Mesodermal cell (in vitro differentiated cells): ENCODE measurements at regions not wholly inside any gene's neighbourhood (a gene's known extent, or its start where the extent isn't known, plus 50 kb on each side); places are given as distances from the start of the nearest gene placed in this dataset.

Experiments
- H3K27ac ChIP-seq: 2 replicates; pipeline ENCODE4 v1.7.0; 2013; ENCODE audit warnings: mild to moderate bottlenecking, low read depth, low read length, moderate library complexity; ENCODE audit not compliant: severe bottlenecking
- H3K36me3 ChIP-seq: 2 replicates; pipeline ENCODE4 v1.7.1; 2013; ENCODE audit warnings: mild to moderate bottlenecking, low read length, moderate library complexity; ENCODE audit not compliant: control insufficient read depth, insufficient read depth
- H3K4me1 ChIP-seq: one replicate; pipeline ENCODE4 v1.7.1; 2013; ENCODE audit warnings: mild to moderate bottlenecking, low read length; ENCODE audit not compliant: insufficient read depth, control insufficient read depth, poor library complexity, severe bottlenecking
- H3K4me3 ChIP-seq: 2 replicates; pipeline ENCODE4 v1.7.0; 2013; ENCODE audit warnings: low read length, control low read depth, mild to moderate bottlenecking; ENCODE audit not compliant: insufficient read depth, poor library complexity, severe bottlenecking; ENCODE audit errors: extremely low read depth
- H3K9me3 ChIP-seq: 2 replicates; pipeline ENCODE4 v1.7.1; 2013; ENCODE audit warnings: mild to moderate bottlenecking, low read length, moderate library complexity; ENCODE audit not compliant: control insufficient read depth
- WGBS, 2 experiments: methylation state at CpG; one replicate each; pipeline ENCODE4 v1.1.5; 2013; ENCODE audit warnings: missing lambda C conversion rate in 2 of 2; ENCODE audit not compliant: insufficient coverage in 2 of 2; 5-methylcytosine and 5-hydroxymethylcytosine counted together

GRCh38 chr3:159795681-159796175 is 192.9 kb upstream of the IL12A start:
- Histone ChIP-seq H3K36me3 (peaks cover 7% of the 10 kb centered on the region), H3K4me3 (no peak overlapping the region), H3K4me1 (peaks cover 22% of the 10 kb centered on the region), H3K9me3 (no peaks in the 10 kb centered on the region), H3K27ac (no peak overlapping the region)
- WGBS, 2 experiments = 90 to 100% methylated on average over 2 of the region's 2 CpGs

GRCh38 chr3:159796226-159796625 is 192.4 kb upstream of the IL12A start:
- H3K27ac ChIP-seq = peak overlapping the region; percentile 65
- H3K36me3 ChIP-seq = peaks cover 2% of the 10 kb centered on the region
- no peaks in the 10 kb centered on the region for H3K9me3 ChIP-seq
- WGBS, 2 experiments = 87 to 90% methylated on average over 4 to 5 of the region's 5 CpGs
- peaks cover 22% of the 10 kb centered on the region for H3K4me1 ChIP-seq
- no peak overlapping the region for H3K4me3 ChIP-seq

- H3K27ac ChIP-seq = peak overlapping the region; percentile 65
- H3K9me3 ChIP-seq = no peaks in the 10 kb centered on the region
- no CpG with 5 or more reads among the region's 1 CpG for WGBS, 2 experiments
- H3K4me1 ChIP-seq = peaks cover 22% of the 10 kb centered on the region
- H3K36me3 ChIP-seq = no peaks in the 10 kb centered on the region
- H3K4me3 ChIP-seq = no peak overlapping the region
Observed at GRCh38 chr3:159796744-159797143, 191.9 kb upstream of the IL12A start.

GRCh38 chr3:159797771-159798170 is 190.9 kb upstream of the IL12A start:
- peak overlapping the region; percentile 19 for H3K27ac ChIP-seq
- H3K9me3 ChIP-seq = no peaks in the 10 kb centered on the region
- no peaks in the 10 kb centered on the region for H3K36me3 ChIP-seq
- peaks cover 22% of the 10 kb centered on the region for H3K4me1 ChIP-seq
- H3K4me3 ChIP-seq = no peak overlapping the region

GRCh38 chr3:159798951-159799350 is 189.7 kb upstream of the IL12A start:
- H3K27ac ChIP-seq = no peak overlapping the region
- H3K4me3 ChIP-seq = no peak overlapping the region
- WGBS, 2 experiments = 100% methylated on average over 1 to 2 of the region's 2 CpGs
- H3K9me3 ChIP-seq = no peaks in the 10 kb centered on the region
- peaks cover 22% of the 10 kb centered on the region for H3K4me1 ChIP-seq
- no peaks in the 10 kb centered on the region for H3K36me3 ChIP-seq

GRCh38 chr3:159800434-159801155 is 188.0 kb upstream of the IL12A start:
- Histone ChIP-seq H3K27ac (no peak overlapping the region), H3K36me3 (no peaks in the 10 kb centered on the region), H3K4me3 (no peak overlapping the region), H3K4me1 (peaks cover 25% of the 10 kb centered on the region), H3K9me3 (no peaks in the 10 kb centered on the region)
- 83 to 94% methylated on average over 2 to 3 of the region's 6 CpGs for WGBS, 2 experiments

- 100% methylated on average over 1 of the region's 2 CpGs; no CpG with 5 or more reads in 1 of the 2 experiments for WGBS, 2 experiments
- H3K9me3 ChIP-seq = no peaks in the 10 kb centered on the region
- no peak overlapping the region for H3K4me3 ChIP-seq
- no peaks in the 10 kb centered on the region for H3K36me3 ChIP-seq
- peaks cover 11% of the 10 kb centered on the region for H3K4me1 ChIP-seq
- H3K27ac ChIP-seq = no peak overlapping the region
Observed at GRCh38 chr3:159802864-159803263, 185.8 kb upstream of the IL12A start.

GRCh38 chr3:159803459-159803858 is 185.2 kb upstream of the IL12A start:
- WGBS, 2 experiments = 60 to 63% methylated on average over 2 to 3 of the region's 3 CpGs
- Histone ChIP-seq H3K9me3 (no peaks in the 10 kb centered on the region), H3K27ac (no peak overlapping the region), H3K4me3 (no peak overlapping the region), H3K36me3 (no peaks in the 10 kb centered on the region), H3K4me1 (peaks cover 10% of the 10 kb centered on the region)

- WGBS, 2 experiments = 0% methylated on average over 1 of the region's 5 CpGs; no CpG with 5 or more reads in 1 of the 2 experiments
- Histone ChIP-seq H3K4me3 (no peak overlapping the region), H3K36me3 (no peaks in the 10 kb centered on the region), H3K27ac (no peak overlapping the region), H3K4me1 (peaks cover 4% of the 10 kb centered on the region), H3K9me3 (no peaks in the 10 kb centered on the region)
Observed at GRCh38 chr3:159804726-159805410, 183.8 kb upstream of the IL12A start.

GRCh38 chr3:159805411-159805772 is 183.2 kb upstream of the IL12A start:
- Histone ChIP-seq H3K36me3 (no peaks in the 10 kb centered on the region), H3K27ac (no peak overlapping the region), H3K4me1 (peaks cover 4% of the 10 kb centered on the region), H3K4me3 (no peak overlapping the region), H3K9me3 (no peaks in the 10 kb centered on the region)
- 80 to 86% methylated on average over 1 of the region's 1 CpG for WGBS, 2 experiments

GRCh38 chr3:159806412-159806811 is 182.2 kb upstream of the IL12A start:
- H3K9me3 ChIP-seq = no peaks in the 10 kb centered on the region
- no peak overlapping the region for H3K4me3 ChIP-seq
- H3K27ac ChIP-seq = no peak overlapping the region
- no peaks in the 10 kb centered on the region for H3K36me3 ChIP-seq
- WGBS, 2 experiments = 62 to 84% methylated on average over 2 to 4 of the region's 5 CpGs
- H3K4me1 ChIP-seq = peaks cover 4% of the 10 kb centered on the region
